Transverse colon (tissue), 4 donors: ENCODE measurements at regions not wholly inside any gene's neighbourhood (a gene's known extent, or its start where the extent isn't known, plus 50 kb on each side); places are given as distances from the start of the nearest gene placed in this dataset.

Source experiments
- CTCF ChIP-seq, 5 experiments: fragments of 200-600 bp in 3 of 5; fragments of 450-650 bp in 2 of 5; sonication (generic) in 3 of 5; IDR thresholded peaks; 1 replicate in 2 of 5; 2 replicates in 3 of 5; pipeline ENCODE4 v1.5.1; 2016 to 2017; ENCODE audit warnings: antibody characterized with exemption in 5 of 5, inconsistent platforms in 3 of 5, mild to moderate bottlenecking in 2 of 5, moderate library complexity in 1 of 5
- EP300 ChIP-seq: sonication (generic); formaldehyde crosslinking; IDR thresholded peaks from one replicate; pipeline ENCODE4 v1.6.1; 2017; ENCODE audit warnings: antibody characterized with exemption, low read depth
- POLR2A ChIP-seq: fragments of 450-650 bp; IDR thresholded peaks from one replicate; pipeline ENCODE4 v1.6.1; 2016; ENCODE audit warnings: antibody characterized with exemption, mild to moderate bottlenecking, moderate library complexity
- POLR2AphosphoS5 ChIP-seq, 3 donors: sonication (generic); formaldehyde crosslinking; IDR thresholded peaks; one replicate each; pipeline ENCODE4 v1.6.1; 2016; ENCODE audit warnings: antibody characterized with exemption in 3 of 3

GRCh38 chr6:169140986-169141495, 112.6 kb downstream of the THBS2 start:
- no peak for TF ChIP-seq CTCF (IDR thresholded peaks at IDR 0.05)
- TF ChIP-seq EP300, result no peak
- TF ChIP-seq POLR2A, result no peak
- no peak for TF ChIP-seq POLR2AphosphoS5 (IDR thresholded peaks at IDR 0.05)
